Aorta (tissue), 5 donors: ENCODE measurements at regions not wholly inside any gene's neighbourhood (a gene's known extent, or its start where the extent isn't known, plus 50 kb on each side); places are given as distances from the start of the nearest gene placed in this dataset.

Experiments
- ATAC-seq: fragments of 200-7000 bp; cut with Tn5 transposase; one replicate; pipeline ENCODE4 v1.9.1; 2022; ENCODE audit warnings: moderate library complexity; ENCODE audit not compliant: low FRiP score
- DNase-seq, 2 donors: peaks; one replicate each; pipeline ENCODE4 v3.0.0-alpha.2; 2020
- H3K27ac ChIP-seq, 2 donors: one replicate each; pipeline ENCODE4 v1.5.1; 2013; ENCODE audit warnings: low read length in 2 of 2, mild to moderate bottlenecking in 2 of 2, moderate library complexity in 2 of 2, control low read depth in 1 of 2, inconsistent platforms in 1 of 2, low read depth in 1 of 2
- H3K27me3 ChIP-seq, 2 donors: one replicate each; pipeline ENCODE4 v1.6.1; 2013; ENCODE audit warnings: control low read depth in 1 of 2, low read length in 1 of 2, mild to moderate bottlenecking in 1 of 2, moderate library complexity in 1 of 2; ENCODE audit not compliant: insufficient read depth in 2 of 2, control insufficient read depth in 1 of 2
- H3K36me3 ChIP-seq, 2 donors: one replicate each; pipeline ENCODE4 v1.6.1; 2013; ENCODE audit warnings: control low read depth in 1 of 2, low read length in 1 of 2, mild to moderate bottlenecking in 1 of 2; ENCODE audit not compliant: insufficient read depth in 2 of 2, control insufficient read depth in 1 of 2
- H3K4me1 ChIP-seq, 2 donors: one replicate each; pipeline ENCODE4 v1.6.1; 2013; ENCODE audit warnings: low read length in 2 of 2, control low read depth in 1 of 2, mild to moderate bottlenecking in 1 of 2, moderate library complexity in 1 of 2; ENCODE audit not compliant: insufficient read depth in 2 of 2, control insufficient read depth in 1 of 2
- H3K4me3 ChIP-seq, 2 donors: one replicate each; pipeline ENCODE4 v1.5.1; 2013; ENCODE audit warnings: low read length in 2 of 2, control low read depth in 1 of 2, mild to moderate bottlenecking in 1 of 2
- H3K9me3 ChIP-seq: one replicate; pipeline ENCODE4 v1.6.1; 2013; ENCODE audit warnings: mild to moderate bottlenecking, low read length; ENCODE audit not compliant: control insufficient read depth
- WGBS, 2 donors: extraction: QIAGEN DNeasy Blood & Tissue Kit; methylation state at CpG; one replicate each; pipeline ENCODE4 v1.1.7; 2013; 5-methylcytosine and 5-hydroxymethylcytosine counted together
- intact Hi-C, 2 donors: fragments of 100-400 bp; cut with DNase I; formaldehyde crosslinking; loops; one replicate each; pipeline versions ENCODE4 v1.14.2 to v1.15.0; 2022
- donor health status: healthy with polysubstance abuse.
- donor health status: Bipolar disorder and iron deficiency.
- donor health status: DM: no; HTN: no; CAD: no.
- donor health status: DM: no; HTN: no; CAD: no.
- donor health status: DM: yes; HTN: yes; CAD: no.

DNA sequence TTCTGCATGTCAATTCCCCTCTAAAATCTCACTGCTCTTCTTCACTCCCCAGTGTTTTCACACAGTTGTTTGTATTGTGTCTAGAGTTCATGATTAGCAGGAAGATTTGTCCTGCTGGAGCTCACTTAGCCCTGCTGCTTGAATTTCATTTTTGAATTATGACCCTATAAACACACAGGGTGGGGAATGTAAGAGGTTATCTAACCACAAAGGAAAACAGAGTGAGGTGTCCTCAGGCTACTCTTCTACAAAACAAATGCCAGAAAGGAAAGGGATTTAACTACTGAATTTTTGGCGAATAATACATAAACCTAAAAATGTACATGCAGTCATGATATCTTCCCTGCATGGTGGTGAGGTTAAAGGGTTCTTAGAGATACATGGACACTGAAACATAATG lies 215.1 kb upstream of the CNTN4 start:
- Histone ChIP-seq H3K27me3 (no peaks in the 10 kb centered on the region), H3K4me1 (no peaks in the 10 kb centered on the region), H3K36me3 (no peaks in the 10 kb centered on the region), H3K27ac (no peak overlapping the region), H3K4me3 (no peak overlapping the region), H3K9me3 (peaks cover 2% of the 10 kb centered on the region)
- WGBS, 2 donors = 43 to 53% methylated on average over 1 of the region's 1 CpG
- ATAC-seq (no peak), DNase-seq (no peak)
- intact Hi-C loops = no loop called here

DNA sequence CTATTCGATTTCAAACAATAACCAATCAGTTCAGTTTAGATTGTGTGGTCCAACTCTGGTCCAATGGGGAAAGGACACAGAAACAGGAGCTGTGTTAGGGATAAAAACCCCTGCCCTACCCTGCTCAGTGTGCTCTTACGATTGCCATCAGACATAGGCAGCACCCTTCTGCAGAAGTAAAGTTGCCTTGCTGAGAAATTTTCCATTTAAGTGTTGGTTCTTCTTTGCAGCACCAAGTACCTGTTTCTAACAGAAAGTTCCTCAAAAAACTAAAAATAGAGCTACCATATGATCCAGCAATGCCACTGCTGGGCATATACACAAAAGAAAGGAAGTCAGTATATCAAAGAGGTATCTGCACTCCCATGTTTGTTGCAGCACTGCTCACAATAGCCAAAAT lies 206.2 kb upstream of the CNTN4 start:
- H3K9me3 ChIP-seq = peaks cover 11% of the 10 kb centered on the region
- no peak overlapping the region for H3K4me3 ChIP-seq
- H3K27me3 ChIP-seq = no peaks in the 10 kb centered on the region
- WGBS, 2 donors = 84 to 89% methylated on average over 2 of the region's 2 CpGs
- H3K36me3 ChIP-seq = no peaks in the 10 kb centered on the region
- DNase-seq (no peak), ATAC-seq (no peak)
- no peaks in the 10 kb centered on the region for H3K4me1 ChIP-seq
- no peak overlapping the region for H3K27ac ChIP-seq
- intact Hi-C loops = no loop called here

DNA sequence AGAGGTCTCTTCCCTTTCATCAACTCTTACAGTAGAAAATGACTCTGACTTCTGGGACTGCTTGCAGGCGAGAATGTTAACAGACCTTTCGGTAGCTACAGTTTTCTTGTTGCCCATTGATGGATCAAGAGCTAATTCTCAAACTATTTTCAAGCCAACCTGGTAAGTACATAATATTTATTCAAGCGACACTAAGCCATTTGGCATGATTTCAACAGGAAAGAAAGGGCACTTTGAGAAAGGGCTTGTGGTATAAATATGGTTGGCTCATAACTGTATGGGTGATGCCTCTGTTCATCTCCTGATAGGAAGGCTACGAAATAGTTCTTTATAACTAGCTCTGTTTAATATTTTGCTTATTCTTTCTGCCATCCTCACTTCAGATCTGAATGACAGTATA lies 196.2 kb upstream of the CNTN4 start:
- Histone ChIP-seq H3K27ac (no peak overlapping the region), H3K4me3 (no peak overlapping the region), H3K36me3 (no peaks in the 10 kb centered on the region), H3K4me1 (no peaks in the 10 kb centered on the region), H3K9me3 (no peaks in the 10 kb centered on the region), H3K27me3 (no peaks in the 10 kb centered on the region)
- intact Hi-C loops = no loop called here
- no peak for ATAC-seq
- WGBS, 2 donors = 75 to 83% methylated on average over 4 of the region's 4 CpGs
- no peak for DNase-seq

DNA sequence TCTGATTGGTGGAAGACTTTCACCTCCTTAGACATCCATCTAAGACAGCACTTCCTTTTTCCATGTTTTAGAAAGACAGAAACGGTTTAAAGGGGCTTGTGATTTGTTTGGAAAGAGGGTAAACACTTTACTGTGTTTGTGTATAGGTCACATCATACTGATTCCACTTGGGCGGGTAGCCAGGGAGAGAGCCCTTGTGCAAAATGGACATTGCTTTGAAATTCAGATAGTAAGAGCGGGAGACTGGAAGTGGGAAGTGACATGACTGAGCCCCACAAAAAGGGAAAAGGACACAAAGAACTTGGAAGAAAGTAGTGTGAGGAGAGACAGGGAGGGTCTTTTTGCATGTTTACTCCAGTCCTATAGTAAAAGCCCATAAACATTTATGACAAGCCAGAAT lies 195.6 kb upstream of the CNTN4 start:
- Histone ChIP-seq H3K36me3 (no peaks in the 10 kb centered on the region), H3K27ac (no peak overlapping the region), H3K4me1 (no peaks in the 10 kb centered on the region), H3K9me3 (no peaks in the 10 kb centered on the region), H3K4me3 (no peak overlapping the region), H3K27me3 (no peaks in the 10 kb centered on the region)
- no peak for DNase-seq
- intact Hi-C loops = no loop called here
- 89 to 94% methylated on average over 3 of the region's 3 CpGs for WGBS, 2 donors
- no peak for ATAC-seq

DNA sequence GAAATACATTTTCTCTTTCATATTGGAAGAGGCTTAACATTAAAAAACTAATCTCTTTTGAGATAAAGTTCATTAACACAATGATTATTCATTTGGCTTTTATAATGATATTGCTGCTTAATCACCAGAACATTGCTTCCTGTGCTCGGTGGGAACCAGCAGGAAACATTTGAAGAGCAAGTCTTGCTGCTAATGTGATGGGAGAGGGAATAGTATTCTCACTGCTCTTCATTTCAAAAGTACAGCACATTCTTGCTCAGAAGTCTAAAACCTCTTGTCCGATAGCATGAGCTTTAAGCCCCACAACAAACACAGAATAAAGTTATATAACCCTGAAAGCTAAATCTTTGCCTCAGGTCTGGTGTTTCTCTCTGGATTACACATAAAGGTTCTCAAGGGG lies 190.8 kb upstream of the CNTN4 start:
- no peak for ATAC-seq
- H3K4me3 ChIP-seq = no peak overlapping the region

DNA sequence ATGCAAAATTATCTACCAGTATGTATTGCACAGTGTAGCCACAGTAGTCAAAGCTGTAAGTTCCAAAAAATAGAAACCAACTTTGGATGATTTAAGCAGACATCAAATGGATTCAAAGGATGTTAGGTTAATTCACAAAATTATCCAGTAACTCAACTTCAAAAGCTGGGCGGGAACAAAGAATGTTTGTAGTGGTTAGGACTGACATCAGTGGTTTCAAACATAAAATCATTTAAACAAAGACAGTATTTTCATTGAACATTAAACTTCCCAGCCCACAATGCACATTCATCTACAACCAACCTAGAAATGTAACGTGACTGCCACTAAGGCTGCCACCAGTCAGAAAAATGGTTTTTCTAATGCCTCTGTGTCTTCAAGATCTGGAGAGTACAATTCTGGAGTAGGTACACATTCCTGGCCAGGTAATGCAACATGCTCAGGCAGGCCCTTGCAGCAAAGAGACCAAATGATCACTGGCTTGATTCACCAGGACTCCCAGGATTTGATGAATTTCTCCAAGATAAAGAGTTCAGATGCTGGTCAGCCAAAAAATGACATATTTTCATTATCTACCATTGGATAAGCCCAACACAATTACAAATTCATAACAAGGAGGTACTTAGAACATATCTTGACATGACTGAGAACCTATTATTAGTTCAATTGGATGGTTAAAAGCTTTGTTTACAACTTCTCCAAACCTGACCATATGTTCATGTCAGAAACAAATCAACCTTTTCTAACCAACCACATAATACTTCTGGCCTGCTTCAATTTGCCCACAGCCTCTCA lies 189.8 kb upstream of the CNTN4 start:
- no peak overlapping the region for H3K4me3 ChIP-seq
- H3K36me3 ChIP-seq = no peaks in the 10 kb centered on the region
- ATAC-seq = no peak
- intact Hi-C loops = no loop called here
- no peaks in the 10 kb centered on the region for H3K9me3 ChIP-seq
- H3K27me3 ChIP-seq = no peaks in the 10 kb centered on the region
- 66 to 85% methylated on average over 2 of the region's 2 CpGs for WGBS, 2 donors
- H3K4me1 ChIP-seq = no peaks in the 10 kb centered on the region
- no peak overlapping the region for H3K27ac ChIP-seq
- DNase-seq = no peak

More for the DNA sequence above, 190.8 kb upstream of the CNTN4 start:
- H3K27ac ChIP-seq = no peak overlapping the region
- intact Hi-C loops = no loop called here
- no peaks in the 10 kb centered on the region for H3K4me1 ChIP-seq
- H3K9me3 ChIP-seq = no peaks in the 10 kb centered on the region
- H3K27me3 ChIP-seq = no peaks in the 10 kb centered on the region
- DNase-seq = no peak
- 82 to 86% methylated on average over 2 of the region's 2 CpGs for WGBS, 2 donors
- no peaks in the 10 kb centered on the region for H3K36me3 ChIP-seq

DNA sequence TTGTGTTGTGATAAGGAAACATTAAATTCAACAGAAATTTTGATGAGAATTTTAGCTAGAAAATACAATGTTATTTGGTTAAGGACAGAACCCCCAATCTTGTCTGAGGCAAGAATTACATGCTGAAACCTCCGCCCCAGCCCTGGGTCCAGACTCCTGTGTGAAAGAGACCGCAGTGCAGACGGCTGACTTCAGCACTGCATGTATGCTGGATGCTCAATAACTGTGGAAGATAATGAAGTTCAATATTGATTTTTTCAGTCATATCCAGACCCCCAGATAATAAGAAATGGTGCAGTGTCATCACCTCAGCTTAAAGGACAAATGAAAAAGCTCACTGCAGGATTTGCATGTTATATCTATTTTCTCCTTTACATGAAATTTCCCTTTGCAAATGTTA lies 188.3 kb upstream of the CNTN4 start:
- ATAC-seq = no peak
- 85 to 87% methylated on average over 3 of the region's 3 CpGs for WGBS, 2 donors
- Histone ChIP-seq H3K9me3 (no peaks in the 10 kb centered on the region), H3K4me3 (no peak overlapping the region), H3K27ac (no peak overlapping the region), H3K4me1 (no peaks in the 10 kb centered on the region), H3K36me3 (no peaks in the 10 kb centered on the region), H3K27me3 (no peaks in the 10 kb centered on the region)
- intact Hi-C loops = no loop called here
- no peak for DNase-seq

DNA sequence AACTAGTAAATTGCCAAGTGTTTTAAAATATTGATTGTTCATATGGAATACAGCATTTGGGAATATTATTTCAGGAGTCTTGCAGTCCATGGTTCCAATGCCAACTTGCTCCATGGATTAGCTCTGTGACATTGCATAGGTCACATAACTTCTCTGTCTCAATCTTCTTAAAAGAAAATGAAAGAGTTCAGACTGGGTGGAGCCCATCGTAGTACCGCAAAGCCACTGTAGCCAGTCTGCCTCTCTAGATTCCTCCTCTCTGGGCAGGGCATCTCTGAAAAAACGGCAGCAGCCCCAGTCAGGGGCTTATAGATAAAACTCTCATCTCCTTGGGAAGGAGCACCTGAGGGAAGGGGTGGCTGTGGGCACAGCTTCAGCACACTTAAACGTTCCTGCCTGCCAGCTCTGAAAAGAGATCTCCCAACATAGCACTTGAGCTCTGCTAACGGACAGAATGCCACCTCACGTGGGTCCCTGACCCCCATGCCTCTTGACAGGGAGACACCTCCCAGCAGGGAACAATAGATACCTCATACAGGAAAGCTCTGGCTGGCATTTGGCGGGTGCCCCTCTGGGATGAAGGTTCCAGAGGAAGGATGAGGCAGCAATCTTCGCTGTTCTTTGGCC lies 168.8 kb upstream of the CNTN4 start:
- Histone ChIP-seq H3K27ac (no peak overlapping the region), H3K4me3 (no peak overlapping the region), H3K9me3 (no peaks in the 10 kb centered on the region), H3K27me3 (no peaks in the 10 kb centered on the region), H3K36me3 (no peaks in the 10 kb centered on the region), H3K4me1 (no peaks in the 10 kb centered on the region)
- DNase-seq = no peak
- WGBS, 2 donors = 84 to 88% methylated on average over 8 of the region's 8 CpGs
- ATAC-seq = no peak
- intact Hi-C loops = no loop called here

DNA sequence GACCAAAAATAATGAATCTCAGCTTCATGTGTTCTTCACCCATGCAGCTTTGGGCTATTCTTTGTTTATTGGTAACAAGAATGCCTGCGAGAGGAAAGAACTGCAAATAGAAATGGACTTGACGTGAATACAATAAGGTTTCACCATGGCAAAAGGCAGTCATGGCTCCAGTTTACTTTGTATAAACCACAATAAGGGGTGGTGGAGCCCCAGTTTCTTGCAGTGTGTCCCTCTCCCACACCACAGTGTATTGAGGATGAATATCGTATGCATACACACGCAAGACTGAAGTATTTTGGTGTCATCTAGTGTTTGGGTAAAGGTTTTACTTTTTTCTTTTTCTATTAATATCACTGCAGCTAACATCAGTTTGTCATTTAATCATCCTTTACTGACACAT lies 159.7 kb upstream of the CNTN4 start:
- Histone ChIP-seq H3K4me1 (no peaks in the 10 kb centered on the region), H3K9me3 (no peaks in the 10 kb centered on the region), H3K36me3 (no peaks in the 10 kb centered on the region), H3K27ac (no peak overlapping the region), H3K4me3 (no peak overlapping the region), H3K27me3 (no peaks in the 10 kb centered on the region)
- 18 to 28% methylated on average over 4 of the region's 4 CpGs for WGBS, 2 donors
- DNase-seq (no peak), ATAC-seq (no peak)
- intact Hi-C loops = no loop called here
